NCI-H526 (cell line): ENCODE measurements at regions not wholly inside any gene's neighbourhood (a gene's known extent, or its start where the extent isn't known, plus 50 kb on each side); places are given as distances from the start of the nearest gene placed in this dataset.

Source experiments
- DNase-seq, 2 experiments: peaks; one replicate each; lab custom pipeline; 2025; lab: John Stamatoyannopoulos, UW

- no peak for DNase-seq
These were observed 274.8 kb downstream of the LRFN2 start for GRCh38 chr6:40312213-40313015.

- DNase-seq, result peak; percentile 37 to 89
These were observed 278.4 kb downstream of the LRFN2 start for GRCh38 chr6:40308533-40309306.

- no peak for DNase-seq
These were observed 279.5 kb downstream of the LRFN2 start for GRCh38 chr6:40307712-40308111.

GRCh38 chr6:40302856-40303454 lies 284.2 kb downstream of the LRFN2 start:
- no peak for DNase-seq

- DNase-seq, result no peak
These were observed 287.5 kb downstream of the LRFN2 start for GRCh38 chr6:40299681-40300080.

- no peak for DNase-seq
These were observed 289.0 kb downstream of the LRFN2 start for GRCh38 chr6:40298207-40298606.

GRCh38 chr6:40295251-40295950 lies 291.8 kb downstream of the LRFN2 start:
- no peak for DNase-seq

- peak in 1 of 2 experiments; percentile 43 for DNase-seq
These were observed 293.5 kb downstream of the LRFN2 start for GRCh38 chr6:40293460-40294185.

GRCh38 chr6:40293060-40293459 lies 294.1 kb downstream of the LRFN2 start:
- DNase-seq, result no peak

GRCh38 chr6:40290816-40291215 lies 296.3 kb downstream of the LRFN2 start:
- DNase-seq, result no peak

- no peak for DNase-seq
These were observed 298.2 kb downstream of the LRFN2 start for GRCh38 chr6:40288919-40289318.

GRCh38 chr6:40287296-40287850 lies 299.8 kb downstream of the LRFN2 start:
- no peak for DNase-seq

- no peak for DNase-seq
These were observed 300.4 kb downstream of the LRFN2 start for GRCh38 chr6:40286721-40287120.

GRCh38 chr6:40285996-40286395 lies 301.2 kb downstream of the LRFN2 start:
- DNase-seq, result peak in 1 of 2 experiments; percentile 56

GRCh38 chr6:40285535-40285934 lies 301.6 kb downstream of the LRFN2 start:
- peak; percentile 60 to 64 for DNase-seq

- no peak for DNase-seq
These were observed 304.2 kb downstream of the LRFN2 start for GRCh38 chr6:40282986-40283385.

GRCh38 chr6:40281402-40281801 lies 305.8 kb downstream of the LRFN2 start:
- no peak for DNase-seq

GRCh38 chr6:40280231-40280630 lies 306.9 kb downstream of the LRFN2 start:
- no peak for DNase-seq

GRCh38 chr6:40276141-40276540 lies 311.0 kb downstream of the LRFN2 start:
- peak; percentile 55 to 70 for DNase-seq

- peak; percentile 73 to 82 for DNase-seq
These were observed 313.1 kb downstream of the LRFN2 start for GRCh38 chr6:40274058-40274457.

- peak in 1 of 2 experiments; percentile 30 for DNase-seq
These were observed 318.6 kb downstream of the LRFN2 start for GRCh38 chr6:40268614-40269013.
